ENCODE measurements at regions not wholly inside any gene's neighbourhood (a gene's known extent, or its start where the extent isn't known, plus 50 kb on each side); places are given as distances from the start of the nearest gene placed in this dataset.

- Histone ChIP-seq H3K4me3 (ENCODE audit: low read length) (no peak overlapping the region), H3K9ac (ENCODE audit: low read depth, low read length) (no peak overlapping the region), H3K4me1 (ENCODE audit: insufficient read depth, low read length) (no peaks in the 10 kb centered on the region), H3K9me3 (ENCODE audit: insufficient read depth, low read depth, low read length) (no peaks in the 10 kb centered on the region), H3K36me3 (ENCODE audit: insufficient read depth, low read depth, low read length) (no peaks in the 10 kb centered on the region), H3K27ac (ENCODE audit: low read length) (no peak overlapping the region), H3K27me3 (ENCODE audit: insufficient read depth, low read length) (no peaks in the 10 kb centered on the region)
Observed at GRCh38 chr18:78393086-78393862, 586.3 kb upstream of the SALL3 start.

- H3K36me3 ChIP-seq (ENCODE audit: insufficient read depth, low read depth, low read length): no peaks in the 10 kb centered on the region
- H3K9me3 ChIP-seq (ENCODE audit: insufficient read depth, low read depth, low read length): no peaks in the 10 kb centered on the region
- no peaks in the 10 kb centered on the region for H3K27me3 ChIP-seq (ENCODE audit: insufficient read depth, low read length)
- H3K4me3 ChIP-seq (ENCODE audit: low read length): no peak overlapping the region
- H3K27ac ChIP-seq (ENCODE audit: low read length): no peak overlapping the region
- H3K4me1 ChIP-seq (ENCODE audit: insufficient read depth, low read length): no peaks in the 10 kb centered on the region
- no peak overlapping the region for H3K9ac ChIP-seq (ENCODE audit: low read depth, low read length)
Observed at GRCh38 chr18:78396077-78396476, 583.5 kb upstream of the SALL3 start.

DNA sequence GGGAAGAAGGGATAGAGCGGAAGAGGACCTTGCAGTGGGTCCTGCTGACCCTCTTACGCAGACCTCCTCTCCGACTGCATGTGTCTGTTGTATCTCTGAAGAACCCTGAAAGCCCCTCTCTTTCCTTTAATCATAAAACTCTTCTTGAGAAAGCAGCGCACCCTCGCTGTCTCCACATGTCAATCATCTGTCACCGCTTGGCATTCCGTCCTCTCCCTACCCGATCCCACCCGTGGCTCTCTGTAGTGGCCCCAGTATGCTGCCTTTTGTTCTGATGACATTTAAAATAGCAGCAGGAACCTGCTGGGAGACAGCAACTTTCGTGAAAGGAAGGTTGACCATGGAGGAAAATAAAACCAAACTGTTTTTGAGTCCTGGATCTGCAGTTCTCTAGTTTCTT, 582.9 kb upstream of the SALL3 start:
- Histone ChIP-seq H3K4me3 (ENCODE audit: low read length) (no peak overlapping the region), H3K27ac (ENCODE audit: low read length) (no peak overlapping the region), H3K36me3 (ENCODE audit: insufficient read depth, low read depth, low read length) (no peaks in the 10 kb centered on the region), H3K27me3 (ENCODE audit: insufficient read depth, low read length) (no peaks in the 10 kb centered on the region), H3K9me3 (ENCODE audit: insufficient read depth, low read depth, low read length) (no peaks in the 10 kb centered on the region), H3K4me1 (ENCODE audit: insufficient read depth, low read length) (no peaks in the 10 kb centered on the region), H3K9ac (ENCODE audit: low read depth, low read length) (no peak overlapping the region)

DNA sequence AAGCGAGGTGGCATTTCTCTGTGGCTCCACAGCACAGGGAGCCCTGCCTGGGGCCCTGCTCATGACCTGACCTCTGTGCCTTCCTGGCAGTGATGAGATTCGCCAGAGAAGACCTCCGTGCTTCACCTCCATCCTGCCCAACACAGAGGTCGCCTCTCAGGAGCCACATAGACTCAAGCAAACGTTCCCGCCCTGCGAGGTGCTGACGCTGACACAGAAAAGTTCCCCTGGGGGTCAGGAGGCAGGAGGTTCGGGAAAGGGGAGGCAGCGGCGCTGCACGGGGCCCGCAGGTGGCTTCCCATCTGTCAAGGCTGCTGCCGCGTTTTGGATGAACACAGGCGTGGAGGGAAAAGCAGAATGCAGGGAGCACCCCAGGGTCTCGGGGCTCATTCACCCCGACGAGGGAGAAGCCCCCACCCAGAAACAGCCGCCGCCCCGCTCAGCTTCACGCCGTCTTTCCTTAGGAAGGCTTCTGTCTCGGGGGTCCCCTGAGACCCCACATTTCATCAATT, 579.6 kb upstream of the SALL3 start:
- Histone ChIP-seq H3K9me3 (ENCODE audit: insufficient read depth, low read depth, low read length) (no peaks in the 10 kb centered on the region), H3K27ac (ENCODE audit: low read length) (no peak overlapping the region), H3K36me3 (ENCODE audit: insufficient read depth, low read depth, low read length) (no peaks in the 10 kb centered on the region)

GRCh38 chr18:78402440-78402839, 577.2 kb upstream of the SALL3 start:
- Histone ChIP-seq H3K4me1 (ENCODE audit: insufficient read depth, low read length) (no peaks in the 10 kb centered on the region), H3K4me3 (ENCODE audit: low read length) (no peak overlapping the region), H3K9me3 (ENCODE audit: insufficient read depth, low read depth, low read length) (no peaks in the 10 kb centered on the region), H3K27ac (ENCODE audit: low read length) (no peak overlapping the region), H3K27me3 (ENCODE audit: insufficient read depth, low read length) (no peaks in the 10 kb centered on the region), H3K36me3 (ENCODE audit: insufficient read depth, low read depth, low read length) (no peaks in the 10 kb centered on the region), H3K9ac (ENCODE audit: low read depth, low read length) (no peak overlapping the region)

More for the DNA sequence above, 579.6 kb upstream of the SALL3 start:
- no peak overlapping the region for H3K4me3 ChIP-seq (ENCODE audit: low read length)
- no peaks in the 10 kb centered on the region for H3K4me1 ChIP-seq (ENCODE audit: insufficient read depth, low read length)
- H3K9ac ChIP-seq (ENCODE audit: low read depth, low read length): no peak overlapping the region
- no peaks in the 10 kb centered on the region for H3K27me3 ChIP-seq (ENCODE audit: insufficient read depth, low read length)

- Histone ChIP-seq H3K27ac (ENCODE audit: low read length) (no peak overlapping the region), H3K9me3 (ENCODE audit: insufficient read depth, low read depth, low read length) (no peaks in the 10 kb centered on the region), H3K36me3 (ENCODE audit: insufficient read depth, low read depth, low read length) (no peaks in the 10 kb centered on the region), H3K9ac (ENCODE audit: low read depth, low read length) (no peak overlapping the region), H3K27me3 (ENCODE audit: insufficient read depth, low read length) (no peaks in the 10 kb centered on the region), H3K4me3 (ENCODE audit: low read length) (no peak overlapping the region), H3K4me1 (ENCODE audit: insufficient read depth, low read length) (no peaks in the 10 kb centered on the region)
Observed at GRCh38 chr18:78402966-78403365, 576.7 kb upstream of the SALL3 start.

GRCh38 chr18:78403371-78403770, 576.2 kb upstream of the SALL3 start:
- Histone ChIP-seq H3K4me3 (ENCODE audit: low read length) (no peak overlapping the region), H3K4me1 (ENCODE audit: insufficient read depth, low read length) (no peaks in the 10 kb centered on the region), H3K36me3 (ENCODE audit: insufficient read depth, low read depth, low read length) (no peaks in the 10 kb centered on the region), H3K9ac (ENCODE audit: low read depth, low read length) (no peak overlapping the region), H3K9me3 (ENCODE audit: insufficient read depth, low read depth, low read length) (no peaks in the 10 kb centered on the region), H3K27ac (ENCODE audit: low read length) (no peak overlapping the region), H3K27me3 (ENCODE audit: insufficient read depth, low read length) (no peaks in the 10 kb centered on the region)

DNA sequence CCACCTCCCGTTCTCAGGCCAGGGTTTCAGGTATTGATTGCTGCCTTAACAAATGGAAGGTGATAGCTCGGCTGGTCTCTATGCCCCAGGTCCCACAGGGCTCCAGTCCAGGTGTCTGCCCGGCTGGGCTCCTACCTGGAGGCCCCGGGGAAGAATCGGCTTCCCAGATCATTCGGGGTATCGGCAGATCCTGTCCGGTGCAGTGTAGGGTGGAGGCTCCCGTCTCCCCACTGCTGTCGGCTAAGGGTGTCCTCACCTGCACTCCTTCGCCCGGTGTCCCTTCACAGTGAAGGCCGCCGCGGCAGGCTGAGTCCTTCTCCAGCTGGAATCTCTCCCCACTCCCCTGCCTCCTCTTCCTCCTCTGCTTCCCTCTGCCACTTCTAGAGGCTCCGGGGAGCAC, 573.9 kb upstream of the SALL3 start:
- Histone ChIP-seq H3K27me3 (ENCODE audit: insufficient read depth, low read length) (no peaks in the 10 kb centered on the region), H3K4me1 (ENCODE audit: insufficient read depth, low read length) (no peaks in the 10 kb centered on the region), H3K9me3 (ENCODE audit: insufficient read depth, low read depth, low read length) (no peaks in the 10 kb centered on the region), H3K9ac (ENCODE audit: low read depth, low read length) (no peak overlapping the region), H3K4me3 (ENCODE audit: low read length) (no peak overlapping the region), H3K27ac (ENCODE audit: low read length) (no peak overlapping the region), H3K36me3 (ENCODE audit: insufficient read depth, low read depth, low read length) (no peaks in the 10 kb centered on the region)

DNA sequence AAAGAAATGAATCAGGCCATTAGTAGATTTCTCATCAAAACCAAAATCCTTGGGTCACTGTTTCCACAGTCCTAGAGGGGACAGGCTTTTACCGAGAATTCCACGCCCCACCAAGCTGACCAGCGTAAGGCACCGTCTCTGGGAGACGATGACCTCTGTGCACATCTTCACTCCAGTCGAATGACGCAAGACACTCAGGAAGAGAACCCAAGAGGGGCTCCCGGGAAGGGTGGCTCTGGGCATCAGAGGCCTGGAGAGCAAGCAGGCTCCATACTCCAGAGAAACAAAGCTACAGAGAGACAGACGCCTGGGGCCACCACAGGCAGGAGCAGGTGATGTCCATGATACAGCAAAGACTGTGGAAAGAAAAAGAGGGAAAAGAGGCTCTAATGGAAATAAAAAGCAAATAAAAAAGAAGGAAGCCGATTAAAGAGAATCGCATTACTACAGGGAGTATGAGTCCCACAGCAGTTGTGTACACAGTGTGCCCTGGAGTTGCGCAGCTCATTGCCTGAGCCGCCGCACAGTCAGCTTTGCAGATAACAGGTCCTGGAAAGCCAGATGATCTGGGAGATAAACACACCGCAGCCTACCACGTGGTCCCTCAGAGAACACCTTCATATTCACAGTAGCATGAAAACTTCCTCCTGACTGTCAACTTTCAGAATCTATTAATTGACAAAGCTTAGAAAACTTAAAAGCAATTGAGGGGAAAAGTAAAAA, 572.7 kb upstream of the SALL3 start:
- Histone ChIP-seq H3K4me1 (ENCODE audit: insufficient read depth, low read length) (no peaks in the 10 kb centered on the region), H3K9me3 (ENCODE audit: insufficient read depth, low read depth, low read length) (no peaks in the 10 kb centered on the region), H3K27ac (ENCODE audit: low read length) (no peak overlapping the region), H3K9ac (ENCODE audit: low read depth, low read length) (no peak overlapping the region), H3K4me3 (ENCODE audit: low read length) (no peak overlapping the region), H3K36me3 (ENCODE audit: insufficient read depth, low read depth, low read length) (no peaks in the 10 kb centered on the region), H3K27me3 (ENCODE audit: insufficient read depth, low read length) (no peaks in the 10 kb centered on the region)

DNA sequence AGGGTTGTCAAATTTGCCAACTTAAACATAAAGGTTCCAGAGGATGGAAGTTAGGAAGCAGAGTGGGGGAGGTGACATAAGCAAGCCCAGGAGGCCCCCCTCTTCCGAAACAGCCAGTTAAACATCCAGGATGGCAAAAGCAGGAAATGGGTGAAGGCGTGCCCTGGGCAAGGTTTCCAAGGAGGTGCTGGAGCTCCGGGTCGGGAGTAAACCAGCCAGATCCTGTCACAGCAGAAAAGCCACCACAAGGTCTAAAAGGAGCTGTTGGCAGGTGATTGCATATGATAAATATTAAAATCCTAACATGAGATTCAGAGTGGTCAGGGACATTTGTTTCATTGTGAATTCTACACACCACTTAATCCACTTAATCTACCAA, 572.2 kb upstream of the SALL3 start:
- Histone ChIP-seq H3K36me3 (ENCODE audit: insufficient read depth, low read depth, low read length) (no peaks in the 10 kb centered on the region), H3K9ac (ENCODE audit: low read depth, low read length) (no peak overlapping the region), H3K27me3 (ENCODE audit: insufficient read depth, low read length) (no peaks in the 10 kb centered on the region), H3K4me1 (ENCODE audit: insufficient read depth, low read length) (no peaks in the 10 kb centered on the region), H3K9me3 (ENCODE audit: insufficient read depth, low read depth, low read length) (no peaks in the 10 kb centered on the region), H3K27ac (ENCODE audit: low read length) (no peak overlapping the region), H3K4me3 (ENCODE audit: low read length) (no peak overlapping the region)

- H3K9ac ChIP-seq (ENCODE audit: low read depth, low read length): no peak overlapping the region
- no peaks in the 10 kb centered on the region for H3K4me1 ChIP-seq (ENCODE audit: insufficient read depth, low read length)
- no peaks in the 10 kb centered on the region for H3K27me3 ChIP-seq (ENCODE audit: insufficient read depth, low read length)
- H3K27ac ChIP-seq (ENCODE audit: low read length): no peak overlapping the region
- H3K9me3 ChIP-seq (ENCODE audit: insufficient read depth, low read depth, low read length): no peaks in the 10 kb centered on the region
- no peak overlapping the region for H3K4me3 ChIP-seq (ENCODE audit: low read length)
- H3K36me3 ChIP-seq (ENCODE audit: insufficient read depth, low read depth, low read length): no peaks in the 10 kb centered on the region
Observed at GRCh38 chr18:78408623-78409022, 571.0 kb upstream of the SALL3 start.
